Endothelial cell of umbilical vein (primary cell): ENCODE measurements at regions not wholly inside any gene's neighbourhood (a gene's known extent, or its start where the extent isn't known, plus 50 kb on each side); places are given as distances from the start of the nearest gene placed in this dataset.
"Not testable (repeated sequence)": the region's sequence is repeated elsewhere in the genome, so short reads cannot be mapped to it uniquely, and the experiment has no call there.

Experiments
- BruUV-seq: library from RNA; stranded (reverse); fragments of 400-500 nt; replicated peaks from 2 replicates; lab custom pipeline; 2021; lab: Mats Ljungman, UMichigan
- CTCF ChIA-PET: fragments of 300-600, 350-600 bp; sonication (Branson Sonifier 250); formaldehyde crosslinking; loops from one replicate; lab custom pipeline; 2021; ENCODE audit warnings: antibody characterized with exemption, inconsistent platforms; lab: Charles Lee
- POLR2A ChIA-PET: fragments of 300-600, 350-600 bp; sonication (Branson Sonifier 250); formaldehyde crosslinking; loops from one replicate; lab custom pipeline; 2021; ENCODE audit warnings: antibody characterized with exemption, inconsistent platforms; lab: Charles Lee
- DNase-seq: peaks from one replicate; pipeline ENCODE4 v3.0.0-alpha.2; 2011; ENCODE audit warnings: low read depth, low spot score
- FAIRE-seq: peaks from 2 replicates; lab custom pipeline; 2011; peaks lifted over from hg19 to GRCh38; lab: Jason Lieb, UNC
- H2AFZ ChIP-seq: 2 replicates; pipeline ENCODE4 v1.6.0; 2012; ENCODE audit warnings: low read depth, low read length, control low read depth, inconsistent platforms
- H3K27ac ChIP-seq: 2 replicates; pipeline ENCODE4 v1.5.1; 2011; ENCODE audit warnings: low read depth, mild to moderate bottlenecking, control low read depth, low read length, moderate library complexity; ENCODE audit not compliant: insufficient read depth
- H3K27me3 ChIP-seq, 2 experiments: 2 replicates each; pipeline versions ENCODE4 v1.6.0 to v1.6.1; 2011; ENCODE audit warnings: low read length in 2 of 2, mixed read lengths in 1 of 2; ENCODE audit not compliant: control insufficient read depth in 2 of 2, insufficient read depth in 2 of 2
- H3K36me3 ChIP-seq, 2 experiments: 2 replicates in 1 of 2; 3 replicates in 1 of 2; pipeline ENCODE4 v1.5.1; 2011; ENCODE audit warnings: low read length in 2 of 2, mild to moderate bottlenecking in 1 of 2, moderate library complexity in 1 of 2; ENCODE audit not compliant: control insufficient read depth in 2 of 2, insufficient read depth in 2 of 2; ENCODE audit errors: extremely low read depth in 1 of 2
- H3K4me1 ChIP-seq: 3 replicates; pipeline ENCODE4 v1.5.1; 2011; ENCODE audit warnings: mild to moderate bottlenecking, low read length; ENCODE audit not compliant: control insufficient read depth, insufficient read depth; ENCODE audit errors: extremely low read depth
- H3K4me2 ChIP-seq: 2 replicates; pipeline ENCODE4 v1.6.1; 2011; ENCODE audit warnings: low read length, control low read depth, mixed read lengths; ENCODE audit not compliant: insufficient read depth
- H3K4me3 ChIP-seq, 3 experiments: fragments of 200-600 bp in 1 of 3; sonication (generic), shearing (Covaris generic) in 1 of 3; replicated peaks in 1 of 3; 2 replicates each; pipeline ENCODE4 v1.5.1; 2011 to 2016; ENCODE audit warnings: control low read depth in 3 of 3, low read length in 3 of 3, mild to moderate bottlenecking in 2 of 3, inconsistent platforms in 1 of 3, low read depth in 1 of 3, moderate library complexity in 1 of 3; ENCODE audit not compliant: insufficient read depth in 1 of 3
- H3K79me2 ChIP-seq: 2 replicates; pipeline ENCODE4 v1.6.0; 2012; ENCODE audit warnings: low read length, inconsistent platforms; ENCODE audit not compliant: control insufficient read depth, insufficient read depth
- H3K9ac ChIP-seq: replicated peaks from 2 replicates; pipeline ENCODE3; 2011; ENCODE audit warnings: low read length, control low read depth; ENCODE audit not compliant: insufficient read depth; ENCODE audit errors: extremely low read depth
- H3K9me1 ChIP-seq: replicated peaks from 3 replicates; pipeline ENCODE4 v1.6.0; 2011; ENCODE audit warnings: mild to moderate bottlenecking, low read length; ENCODE audit not compliant: control insufficient read depth, insufficient read depth; ENCODE audit errors: extremely low read depth
- H3K9me3 ChIP-seq: replicated peaks from 2 replicates; pipeline ENCODE4 v1.5.1; 2012; ENCODE audit warnings: low read length, inconsistent platforms; ENCODE audit not compliant: control insufficient read depth, insufficient read depth
- H4K20me1 ChIP-seq: replicated peaks from 2 replicates; pipeline ENCODE3; 2011; ENCODE audit warnings: mild to moderate bottlenecking, low read length; ENCODE audit not compliant: control insufficient read depth, insufficient read depth; ENCODE audit errors: extremely low read depth
- CTCF ChIP-seq, 2 donors: IDR thresholded peaks; 1 replicate in 1 of 2; 2 replicates in 1 of 2; pipeline ENCODE4 v1.5.1; 2011; ENCODE audit warnings: low read length in 2 of 2, mild to moderate bottlenecking in 2 of 2, moderate library complexity in 2 of 2, control low read depth in 1 of 2, inconsistent platforms in 1 of 2, low read depth in 1 of 2; ENCODE audit not compliant: insufficient read depth in 1 of 2; ENCODE audit errors: extremely low read depth in 1 of 2
- EZH2 ChIP-seq: IDR thresholded peaks from 2 replicates; pipeline ENCODE4 v1.6.1; 2012; ENCODE audit warnings: borderline replicate concordance, low read depth, mild to moderate bottlenecking, moderate library complexity, low read length, inconsistent platforms; ENCODE audit not compliant: severe bottlenecking
- FOS ChIP-seq: IDR thresholded peaks from 2 replicates; pipeline ENCODE4 v1.6.1; 2011; ENCODE audit warnings: mild to moderate bottlenecking, low read length, moderate library complexity, borderline replicate concordance; ENCODE audit not compliant: insufficient read depth
- GATA2 ChIP-seq: IDR thresholded peaks from 2 replicates; pipeline ENCODE4 v1.7.0; 2011; ENCODE audit warnings: low read depth, mild to moderate bottlenecking, moderate library complexity, mixed read lengths, low read length; ENCODE audit not compliant: insufficient read length, insufficient read depth
- JUN ChIP-seq: IDR thresholded peaks from 2 replicates; pipeline ENCODE4 v1.6.1; 2011; ENCODE audit warnings: borderline replicate concordance, low read depth; ENCODE audit not compliant: insufficient read length, insufficient read depth
- MAX ChIP-seq: IDR thresholded peaks from 2 replicates; pipeline ENCODE4 v1.6.1; 2011; ENCODE audit not compliant: insufficient read depth, insufficient read length
- MYC ChIP-seq: IDR thresholded peaks from one replicate; pipeline ENCODE4 v1.6.1; 2011; ENCODE audit warnings: mild to moderate bottlenecking, low read depth, low read length
- POLR2A ChIP-seq: IDR thresholded peaks from 2 replicates; pipeline ENCODE4 v1.6.1; 2012; ENCODE audit warnings: low read depth, mild to moderate bottlenecking, control low read depth, low read length
- POLR2AphosphoS5 ChIP-seq: IDR thresholded peaks from 2 replicates; pipeline ENCODE4 v1.6.1; 2012; ENCODE audit warnings: low read depth, mild to moderate bottlenecking, control low read depth, low read length, moderate library complexity; ENCODE audit not compliant: insufficient read depth
- dilution Hi-C: fragments of 300-500 bp; cut with MboI; formaldehyde crosslinking; loops from one replicate; pipeline ENCODE4 v1.15.0; 2019; ENCODE audit warnings: low sequenced_read_pairs; ENCODE audit not compliant: extremely low pct_ligation_motif_present
- intact Hi-C: fragments of 100-400 bp; cut with micrococcal nuclease; formaldehyde crosslinking; loops from one replicate; pipeline ENCODE4 v1.10.0; 2022

GRCh38 chr6:8299034-8299433 is 136.3 kb downstream of the SLC35B3 start:
- no TSS peak for BruUV-seq
- FAIRE-seq (no peak), DNase-seq (no peak)
- dilution Hi-C loops (no loop called here), intact Hi-C loops (no loop called here)
- no peaks in the 10 kb centered on the region for H3K4me1 ChIP-seq
- no peak overlapping the region for H3K4me2 ChIP-seq
- H2AFZ ChIP-seq, result no peak overlapping the region
- POLR2A ChIA-PET, result no interaction called here
- H4K20me1 ChIP-seq, result no peaks in the 10 kb centered on the region
- no peaks in the 10 kb centered on the region for H3K9me1 ChIP-seq
- peaks cover 0 to 1% of the 10 kb centered on the region in 2 experiments for H3K27me3 ChIP-seq
- no peak for TF ChIP-seq MAX
- TF ChIP-seq JUN, result no peak
- TF ChIP-seq POLR2AphosphoS5, result no peak
- no peak for TF ChIP-seq POLR2A
- TF ChIP-seq CTCF (IDR thresholded peaks at IDR 0.05; ENCODE audit: extremely low read depth in 1 of 2, insufficient read depth in 1 of 2, low read depth in 1 of 2, low read length in 2 of 2), result no peak
- no peak for TF ChIP-seq EZH2
- TF ChIP-seq MYC, result no peak
- TF ChIP-seq GATA2, result no peak
- TF ChIP-seq FOS, result no peak
- no peaks in the 10 kb centered on the region for H3K79me2 ChIP-seq
- CTCF ChIA-PET, result no interaction called here
- H3K27ac ChIP-seq, result no peak overlapping the region
- H3K4me3 ChIP-seq, result no peak overlapping the region
- H3K36me3 ChIP-seq, result no peaks in the 10 kb centered on the region
- no peaks in the 10 kb centered on the region for H3K9me3 ChIP-seq
- no peak overlapping the region for H3K9ac ChIP-seq

- H4K20me1 ChIP-seq, H3K9me3 ChIP-seq, H3K79me2 ChIP-seq, dilution Hi-C loops, POLR2A ChIA-PET, H3K27me3 ChIP-seq, CTCF ChIA-PET, BruUV-seq, H3K9ac ChIP-seq, H3K4me1 ChIP-seq, H3K9me1 ChIP-seq, FAIRE-seq, H3K4me2 ChIP-seq, H2AFZ ChIP-seq, H3K27ac ChIP-seq, H3K36me3 ChIP-seq, DNase-seq, H3K4me3 ChIP-seq, intact Hi-C loops: not testable (repeated sequence)
Observed at GRCh38 chr6:8282946-8283345, 152.4 kb downstream of the SLC35B3 start.
